ENCODE measurements at regions not wholly inside any gene's neighbourhood (a gene's known extent, or its start where the extent isn't known, plus 50 kb on each side); places are given as distances from the start of the nearest gene placed in this dataset.
"Not testable (repeated sequence)": the region's sequence is repeated elsewhere in the genome, so short reads cannot be mapped to it uniquely, and the experiment has no call there.

- DNase-seq, result no peak
- peaks cover 5% of the 10 kb centered on the region; the same call in 1 of the 2 replicates for H3K27me3 ChIP-seq (replicated peaks; ENCODE audit: insufficient read depth)
- no peak overlapping the region for H3K4me2 ChIP-seq (ENCODE audit: unreplicated experiment)
- no peaks in the 10 kb centered on the region for H3F3A ChIP-seq (ENCODE audit: insufficient read depth)
- no peaks in the 10 kb centered on the region for H3K79me2 ChIP-seq (ENCODE audit: insufficient read depth)
- no peaks in the 10 kb centered on the region for H3K9me3 ChIP-seq (ENCODE audit: low read depth)
- 81 to 83% methylated on average over 21 of the region's 21 CpGs for WGBS, 2 experiments (ENCODE audit: low coverage in 1 of 2, low lambda C conversion rate in 2 of 2, missing lambda C conversion rate in 2 of 2)
- H3K4me3 ChIP-seq, result no peak overlapping the region
- no peak overlapping the region for H3K27ac ChIP-seq
- no peaks in the 10 kb centered on the region for H3K36me3 ChIP-seq (ENCODE audit: low read depth)
- no peaks in the 10 kb centered on the region for H3K4me1 ChIP-seq (ENCODE audit: insufficient read depth)
- no peak overlapping the region for H3K9ac ChIP-seq
- TF ChIP-seq EZH2 (IDR thresholded peaks at IDR 0.05; ENCODE audit: insufficient read depth, poor library complexity, severe bottlenecking), result no peak
- in situ Hi-C loops (cut with MboI), result no loop called here
- H2AFZ ChIP-seq, result no peak overlapping the region
- no peaks in the 10 kb centered on the region for H3K9me2 ChIP-seq (ENCODE audit: insufficient read depth)
- no peaks in the 10 kb centered on the region for H4K20me1 ChIP-seq (ENCODE audit: insufficient read depth)
Measured at GRCh38 chr9:38489057-38489456, 64.8 kb upstream of the IGFBPL1 start.

- no peaks in the 10 kb centered on the region for H3K79me2 ChIP-seq (ENCODE audit: insufficient read depth)
- no peak overlapping the region for H3K4me3 ChIP-seq
- no peaks in the 10 kb centered on the region for H4K20me1 ChIP-seq (ENCODE audit: insufficient read depth)
- no peaks in the 10 kb centered on the region for H3K36me3 ChIP-seq (ENCODE audit: low read depth)
- no peaks in the 10 kb centered on the region for H3K4me1 ChIP-seq (ENCODE audit: insufficient read depth)
- no peaks in the 10 kb centered on the region for H3K9me3 ChIP-seq (ENCODE audit: low read depth)
- no peak for TF ChIP-seq EZH2 (IDR thresholded peaks at IDR 0.05; ENCODE audit: insufficient read depth, poor library complexity, severe bottlenecking)
- no peak for TF ChIP-seq EZH2phosphoT487 (IDR thresholded peaks at IDR 0.05; ENCODE audit: insufficient read depth, low read depth)
- H3K9me2 ChIP-seq (ENCODE audit: insufficient read depth), result no peaks in the 10 kb centered on the region
- H2AFZ ChIP-seq, result no peak overlapping the region
- H3K4me2 ChIP-seq (ENCODE audit: unreplicated experiment), result no peak overlapping the region
- H3K9ac ChIP-seq, result no peak overlapping the region
- no peak overlapping the region for H3K27ac ChIP-seq
- no peak for DNase-seq
- peaks cover 7% of the 10 kb centered on the region; the same call in 1 of the 2 replicates for H3K27me3 ChIP-seq (replicated peaks; ENCODE audit: insufficient read depth)
- H3F3A ChIP-seq (ENCODE audit: insufficient read depth), result no peaks in the 10 kb centered on the region
- 90 to 92% methylated on average over 18 to 24 of the region's 26 CpGs for WGBS, 2 experiments (ENCODE audit: low coverage in 1 of 2, low lambda C conversion rate in 2 of 2, missing lambda C conversion rate in 2 of 2)
- in situ Hi-C loops (cut with MboI), result no loop called here
Measured at GRCh38 chr9:38488156-38488698, 64.0 kb upstream of the IGFBPL1 start.

- 32 to 63% methylated on average over 20 to 45 of the region's 55 CpGs for WGBS, 2 experiments (ENCODE audit: low coverage in 1 of 2, low lambda C conversion rate in 2 of 2, missing lambda C conversion rate in 2 of 2)
- H3K27ac ChIP-seq; DNase-seq; H3K4me3 ChIP-seq; H3F3A ChIP-seq (ENCODE audit: insufficient read depth); H2AFZ ChIP-seq; H3K36me3 ChIP-seq (ENCODE audit: low read depth); H3K9me3 ChIP-seq (ENCODE audit: low read depth); H3K9me2 ChIP-seq (ENCODE audit: insufficient read depth); in situ Hi-C loops (cut with MboI); H3K4me1 ChIP-seq (ENCODE audit: insufficient read depth); H4K20me1 ChIP-seq (ENCODE audit: insufficient read depth); H3K9ac ChIP-seq; H3K79me2 ChIP-seq (ENCODE audit: insufficient read depth); H3K4me2 ChIP-seq (ENCODE audit: unreplicated experiment): not testable (repeated sequence)
- peaks cover 12% of the 10 kb centered on the region for H3K27me3 ChIP-seq (replicated peaks; ENCODE audit: insufficient read depth)
Measured at GRCh38 chr9:38487418-38488155, 63.3 kb upstream of the IGFBPL1 start.

GRCh38 chr9:38486837-38487236, 62.6 kb upstream of the IGFBPL1 start:
- no peaks in the 10 kb centered on the region for H4K20me1 ChIP-seq (ENCODE audit: insufficient read depth)
- TF ChIP-seq EZH2 (IDR thresholded peaks at IDR 0.05; ENCODE audit: insufficient read depth, poor library complexity, severe bottlenecking) (no peak), EZH2phosphoT487 (IDR thresholded peaks at IDR 0.05; ENCODE audit: insufficient read depth, low read depth) (no peak)
- H3K9me3 ChIP-seq (ENCODE audit: low read depth), result no peaks in the 10 kb centered on the region
- no peaks in the 10 kb centered on the region for H3K9me2 ChIP-seq (ENCODE audit: insufficient read depth)
- no peak overlapping the region for H3K4me2 ChIP-seq (ENCODE audit: unreplicated experiment)
- WGBS, 2 experiments (ENCODE audit: low coverage in 1 of 2, low lambda C conversion rate in 2 of 2, missing lambda C conversion rate in 2 of 2), result 54 to 57% methylated on average over 8 of the region's 8 CpGs
- H2AFZ ChIP-seq, result no peak overlapping the region
- no peak overlapping the region for H3K4me3 ChIP-seq
- in situ Hi-C loops (cut with MboI), result no loop called here
- peaks cover 14% of the 10 kb centered on the region for H3K27me3 ChIP-seq (replicated peaks; ENCODE audit: insufficient read depth)
- no peaks in the 10 kb centered on the region for H3K36me3 ChIP-seq (ENCODE audit: low read depth)
- no peaks in the 10 kb centered on the region for H3K4me1 ChIP-seq (ENCODE audit: insufficient read depth)
- DNase-seq, result no peak
- no peak overlapping the region for H3K27ac ChIP-seq
- H3K9ac ChIP-seq, result no peak overlapping the region
- no peaks in the 10 kb centered on the region for H3K79me2 ChIP-seq (ENCODE audit: insufficient read depth)
- H3F3A ChIP-seq (ENCODE audit: insufficient read depth), result no peaks in the 10 kb centered on the region
